GM13977 (cell line): ENCODE measurements at regions not wholly inside any gene's neighbourhood (a gene's known extent, or its start where the extent isn't known, plus 50 kb on each side); places are given as distances from the start of the nearest gene placed in this dataset.
A peak's percentile ranks its signal among the peaks of the same experiment; 100 is the strongest.

Source experiments
- DNase-seq: peaks from one replicate; pipeline ENCODE4 v3.0.0; 2012; ENCODE audit warnings: low spot score
- in situ Hi-C: fragments of 300-500 bp; cut with MboI; formaldehyde crosslinking; loops from one replicate; pipeline ENCODE4 v1.12.0; 2022; ENCODE audit warnings: low sequenced_read_pairs, low pct_unique_long_range_greater_than_20kb, mixed read lengths, inconsistent platforms; ENCODE audit not compliant: unreplicated experiment
- TF ChIP-seq, protein P1 (sequence below): IDR thresholded peaks from 2 replicates; pipeline ENCODE4 v1.5.1; 2012; ENCODE audit warnings: mild to moderate bottlenecking, control low read depth; ENCODE audit not compliant: insufficient read depth; ENCODE audit errors: extremely low read depth, missing control alignments

DNA sequence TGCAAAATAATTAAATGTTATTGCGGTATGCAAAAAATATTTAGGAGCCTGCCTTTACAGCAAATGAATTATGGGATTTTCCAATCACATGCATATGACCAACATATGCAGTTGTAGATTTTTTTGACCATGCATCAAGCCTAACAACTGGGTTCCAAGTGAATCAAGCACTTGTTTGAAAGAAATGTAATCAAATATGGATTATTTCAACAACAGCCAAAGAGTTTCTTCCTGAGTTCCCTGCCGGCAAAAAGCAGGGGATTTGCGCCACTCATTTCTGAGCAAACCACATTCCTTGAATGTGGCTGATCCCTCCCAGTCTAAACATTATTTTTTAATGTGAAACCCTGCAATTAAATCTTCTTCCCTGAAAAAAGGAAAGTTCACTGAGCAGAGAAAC, 100.1 kb upstream of the ADTRP start:
- no peak for DNase-seq
- TF ChIP-seq, protein P1, sequence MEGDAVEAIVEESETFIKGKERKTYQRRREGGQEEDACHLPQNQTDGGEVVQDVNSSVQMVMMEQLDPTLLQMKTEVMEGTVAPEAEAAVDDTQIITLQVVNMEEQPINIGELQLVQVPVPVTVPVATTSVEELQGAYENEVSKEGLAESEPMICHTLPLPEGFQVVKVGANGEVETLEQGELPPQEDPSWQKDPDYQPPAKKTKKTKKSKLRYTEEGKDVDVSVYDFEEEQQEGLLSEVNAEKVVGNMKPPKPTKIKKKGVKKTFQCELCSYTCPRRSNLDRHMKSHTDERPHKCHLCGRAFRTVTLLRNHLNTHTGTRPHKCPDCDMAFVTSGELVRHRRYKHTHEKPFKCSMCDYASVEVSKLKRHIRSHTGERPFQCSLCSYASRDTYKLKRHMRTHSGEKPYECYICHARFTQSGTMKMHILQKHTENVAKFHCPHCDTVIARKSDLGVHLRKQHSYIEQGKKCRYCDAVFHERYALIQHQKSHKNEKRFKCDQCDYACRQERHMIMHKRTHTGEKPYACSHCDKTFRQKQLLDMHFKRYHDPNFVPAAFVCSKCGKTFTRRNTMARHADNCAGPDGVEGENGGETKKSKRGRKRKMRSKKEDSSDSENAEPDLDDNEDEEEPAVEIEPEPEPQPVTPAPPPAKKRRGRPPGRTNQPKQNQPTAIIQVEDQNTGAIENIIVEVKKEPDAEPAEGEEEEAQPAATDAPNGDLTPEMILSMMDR, result no peak
- in situ Hi-C loops, result no loop called here

DNA sequence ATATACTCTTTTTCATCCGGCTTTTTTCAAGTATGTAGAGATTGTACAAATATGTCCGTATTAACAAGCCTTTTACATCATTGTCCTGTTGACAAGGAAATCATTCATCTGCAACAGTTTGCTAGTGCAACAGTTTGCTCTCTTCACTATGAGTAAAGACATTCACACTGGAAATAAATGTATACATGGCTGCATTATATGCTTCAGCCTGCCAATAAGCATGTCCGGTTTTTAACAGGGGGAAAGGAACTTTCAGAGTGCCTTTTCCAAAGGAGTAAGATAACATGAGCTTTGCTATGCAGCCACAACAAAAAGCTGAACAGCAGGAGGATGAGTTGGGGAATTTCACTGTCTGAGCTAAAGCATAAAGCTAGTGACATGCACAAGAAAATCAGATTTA, 99.4 kb upstream of the ADTRP start:
- DNase-seq, result no peak
- in situ Hi-C loops, result no loop called here
- TF ChIP-seq, protein P1, result no peak

DNA sequence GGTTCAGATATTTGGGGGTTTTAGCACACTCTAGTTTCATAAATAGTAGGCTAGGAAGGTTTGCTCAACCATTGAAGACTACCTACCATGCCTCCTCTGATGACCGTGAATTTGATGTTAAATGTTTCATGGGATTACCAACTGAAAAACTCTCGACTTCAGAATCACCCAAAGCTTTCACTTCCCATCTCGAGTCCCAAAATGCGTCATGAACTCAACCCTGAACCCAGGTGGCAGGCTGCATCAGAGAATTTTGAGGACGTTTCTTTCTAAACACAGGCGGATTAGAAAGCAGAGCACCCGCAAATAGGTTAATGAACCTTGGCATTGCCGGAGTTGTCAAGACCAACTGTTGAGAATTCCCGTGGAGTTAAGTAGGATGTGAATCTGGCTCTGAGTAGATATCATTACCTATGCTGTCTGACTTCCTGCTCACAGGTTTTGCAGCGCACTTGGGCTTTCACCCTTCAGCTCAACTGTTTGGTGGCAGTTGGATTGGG, 98.4 kb upstream of the ADTRP start:
- peak; percentile 54 for DNase-seq
- TF ChIP-seq, protein P1, result no peak
- in situ Hi-C loops, result no loop called here

DNA sequence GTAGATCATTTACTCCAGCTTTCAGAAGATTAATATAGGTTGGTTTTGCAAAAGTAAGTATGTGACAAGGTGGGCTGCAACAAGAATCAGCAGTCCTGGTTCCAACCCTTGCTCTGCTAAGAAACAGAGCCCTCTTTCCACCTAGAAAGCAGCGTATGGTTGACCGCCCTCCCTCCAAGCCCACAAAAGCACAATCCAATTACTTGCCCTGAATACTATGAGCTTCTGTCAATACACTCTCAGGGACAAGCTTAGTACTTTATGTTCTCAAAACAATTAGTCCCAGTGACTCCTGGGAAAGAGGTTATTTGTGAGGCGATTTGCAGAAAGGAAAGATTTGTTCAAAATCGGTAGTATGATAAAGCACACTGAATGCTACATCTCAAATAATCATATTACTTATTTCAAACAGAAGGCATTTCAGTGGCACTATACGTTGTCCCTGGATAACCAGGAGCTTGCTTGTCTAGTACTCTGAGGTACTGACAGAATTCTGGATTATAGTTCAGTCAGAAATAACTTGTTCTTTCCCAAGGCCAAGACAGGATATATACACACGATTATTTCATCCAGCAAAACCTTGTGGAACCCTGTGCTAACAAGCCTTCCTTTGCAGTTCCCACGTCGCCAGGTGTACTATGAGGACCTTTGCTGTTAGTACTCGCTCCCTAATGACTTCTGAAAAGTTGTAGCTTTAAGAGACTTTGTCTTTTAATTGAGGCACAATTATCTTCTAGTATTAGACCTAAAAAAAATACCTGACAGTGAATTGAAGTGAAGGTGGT, 96.9 kb upstream of the ADTRP start:
- no peak for DNase-seq
- TF ChIP-seq, protein P1, result no peak
- in situ Hi-C loops, result no loop called here

DNA sequence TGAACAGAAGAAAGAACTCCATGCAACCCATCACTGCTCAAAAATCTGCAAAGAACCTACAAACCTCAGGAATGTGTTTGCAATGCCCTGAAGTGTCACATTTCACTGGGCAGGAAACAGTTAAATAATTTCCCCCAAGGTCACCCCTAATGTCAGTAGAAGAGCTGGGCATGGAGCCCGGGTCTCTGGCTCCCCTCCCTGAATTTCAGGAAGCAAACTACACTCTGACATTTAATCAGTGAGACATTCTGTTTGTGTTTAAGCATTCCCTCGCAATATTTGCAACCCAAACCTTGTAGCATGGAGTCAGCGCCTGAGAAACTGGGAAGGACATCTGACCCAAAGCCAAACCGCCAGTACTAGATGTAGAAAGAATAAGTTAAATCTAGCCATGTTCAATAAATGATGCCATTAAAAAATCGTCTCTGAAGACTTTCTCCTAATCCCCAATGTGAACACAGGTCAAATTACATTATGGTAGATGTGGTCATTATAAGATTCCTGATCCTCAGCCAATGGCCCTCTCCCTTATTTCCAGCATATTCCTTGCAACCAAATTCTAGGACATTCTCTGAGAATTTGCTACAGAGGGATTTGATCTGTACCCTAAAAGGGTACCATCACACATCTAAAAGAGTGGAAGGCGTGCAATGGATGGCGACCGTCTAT, 91.2 kb upstream of the ADTRP start:
- DNase-seq, result no peak
- TF ChIP-seq, protein P1, result no peak
- in situ Hi-C loops, result no loop called here

DNA sequence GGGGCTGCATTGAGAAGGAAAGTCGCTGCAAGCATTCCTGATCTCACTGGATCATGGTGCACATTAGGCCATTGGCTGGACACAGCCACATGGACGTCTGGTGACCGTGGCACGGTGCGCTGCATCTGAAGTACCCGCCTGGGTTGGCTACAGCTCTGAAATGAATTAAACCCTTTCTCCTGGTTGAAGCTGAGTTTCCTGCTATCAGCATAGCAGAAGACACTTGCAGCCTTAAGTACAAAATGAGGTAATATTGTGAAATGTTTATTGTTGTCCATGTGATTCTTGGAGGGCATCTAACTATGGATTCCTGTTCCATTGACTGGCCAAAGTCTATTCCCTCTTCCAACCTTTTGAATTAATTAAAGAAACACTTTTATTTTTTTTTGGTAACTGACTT, 89.8 kb upstream of the ADTRP start:
- in situ Hi-C loops, result no loop called here
- DNase-seq, result no peak
- TF ChIP-seq, protein P1, result no peak
